GM12801 (cell line): ENCODE measurements at regions not wholly inside any gene's neighbourhood (a gene's known extent, or its start where the extent isn't known, plus 50 kb on each side); places are given as distances from the start of the nearest gene placed in this dataset.

Source experiments
- CTCF ChIP-seq: IDR thresholded peaks from one replicate; pipeline ENCODE4 v1.5.1; 2011; ENCODE audit warnings: control low read depth; ENCODE audit not compliant: insufficient read length; ENCODE audit errors: extremely low read depth

GRCh38 chr22:22996511-22997261, 73.6 kb upstream of the GNAZ start:
- no peak for TF ChIP-seq CTCF

- TF ChIP-seq CTCF: no peak
Observed at GRCh38 chr22:22997262-22997898, 72.9 kb upstream of the GNAZ start.

GRCh38 chr22:22997988-22998387, 72.3 kb upstream of the GNAZ start:
- no peak for TF ChIP-seq CTCF

GRCh38 chr22:22999523-22999922, 70.8 kb upstream of the GNAZ start:
- TF ChIP-seq CTCF: no peak

GRCh38 chr22:23000657-23001347, 69.5 kb upstream of the GNAZ start:
- TF ChIP-seq CTCF: no peak

GRCh38 chr22:23001463-23001862, 68.9 kb upstream of the GNAZ start:
- no peak for TF ChIP-seq CTCF

- no peak for TF ChIP-seq CTCF
Observed at GRCh38 chr22:23002612-23003180, 67.6 kb upstream of the GNAZ start.
